Skin of body (tissue), 1 donor: ENCODE measurements at regions not wholly inside any gene's neighbourhood (a gene's known extent, or its start where the extent isn't known, plus 50 kb on each side); places are given as distances from the start of the nearest gene placed in this dataset.

Source experiments
- DNase-seq: peaks from one replicate; lab custom pipeline; 2025; lab: John Stamatoyannopoulos, UW

DNA sequence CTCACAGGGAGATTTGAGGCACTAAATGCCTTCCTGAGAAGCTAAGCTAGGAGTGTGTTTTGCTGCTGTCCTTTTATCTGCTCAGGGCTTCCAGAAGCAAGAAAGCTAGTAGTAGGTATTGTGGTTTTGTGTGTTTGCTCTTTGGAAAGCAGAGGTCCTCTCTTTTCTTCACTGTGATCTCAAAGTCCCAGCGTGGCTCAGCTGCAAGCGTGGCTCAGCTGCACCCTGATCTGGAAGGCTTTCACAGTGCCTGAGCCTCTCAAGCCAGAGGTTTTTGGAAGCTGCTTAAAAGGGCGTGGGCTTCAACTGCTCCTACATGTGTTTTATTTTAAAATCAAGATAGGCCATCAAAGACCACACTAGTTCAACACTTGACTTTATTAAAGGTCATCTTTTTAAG is 337.4 kb upstream of the RGS6 start:
- DNase-seq = no peak

DNA sequence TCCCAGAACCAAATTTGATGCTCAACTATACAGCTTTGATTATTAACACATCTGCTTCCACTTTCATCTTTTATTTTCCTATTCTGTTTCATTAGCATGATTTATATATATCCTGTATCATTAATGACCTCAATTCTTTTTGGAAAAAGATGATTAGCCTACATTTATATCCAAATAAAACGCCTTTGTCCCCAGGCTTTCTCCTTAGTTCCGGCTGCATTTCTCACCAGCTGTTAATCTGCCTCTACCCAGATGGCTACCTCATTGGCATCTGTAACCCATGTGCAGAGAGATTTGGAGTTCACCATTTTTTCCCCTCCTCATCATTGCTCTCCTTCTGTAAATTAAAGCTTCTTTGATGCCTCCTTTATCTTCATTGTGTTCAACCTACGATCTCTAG is 336.8 kb upstream of the RGS6 start:
- DNase-seq = no peak

DNA sequence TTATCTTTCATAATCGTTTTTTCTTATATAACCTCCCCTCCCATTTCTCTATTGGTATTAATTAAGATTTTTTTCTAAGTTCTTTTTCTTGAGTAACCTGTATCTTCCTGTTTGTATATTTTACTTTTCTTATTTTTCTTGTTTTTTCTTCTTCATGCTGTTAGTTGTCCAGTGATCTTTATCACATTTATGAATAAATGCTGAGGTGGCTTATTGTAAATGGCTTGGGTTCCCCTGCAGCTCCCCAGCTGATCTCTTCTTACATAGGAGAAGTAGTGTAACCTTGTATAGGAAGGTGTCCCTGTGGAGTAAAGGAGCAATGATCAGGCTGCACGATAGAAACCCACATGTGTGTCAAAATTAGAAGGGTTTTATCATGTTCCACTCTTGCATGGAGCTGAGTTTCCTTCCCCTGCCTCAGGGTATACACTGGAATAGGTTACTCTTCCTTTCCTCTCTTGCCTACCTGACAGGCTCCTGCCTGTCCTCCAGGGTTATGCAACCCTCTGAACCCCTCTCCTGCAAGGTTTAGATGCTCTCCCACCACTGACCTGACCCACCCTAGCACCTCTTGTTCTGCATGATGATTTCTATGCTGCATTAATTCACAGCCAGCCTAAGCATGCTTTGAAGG is 334.8 kb upstream of the RGS6 start:
- no peak for DNase-seq

DNA sequence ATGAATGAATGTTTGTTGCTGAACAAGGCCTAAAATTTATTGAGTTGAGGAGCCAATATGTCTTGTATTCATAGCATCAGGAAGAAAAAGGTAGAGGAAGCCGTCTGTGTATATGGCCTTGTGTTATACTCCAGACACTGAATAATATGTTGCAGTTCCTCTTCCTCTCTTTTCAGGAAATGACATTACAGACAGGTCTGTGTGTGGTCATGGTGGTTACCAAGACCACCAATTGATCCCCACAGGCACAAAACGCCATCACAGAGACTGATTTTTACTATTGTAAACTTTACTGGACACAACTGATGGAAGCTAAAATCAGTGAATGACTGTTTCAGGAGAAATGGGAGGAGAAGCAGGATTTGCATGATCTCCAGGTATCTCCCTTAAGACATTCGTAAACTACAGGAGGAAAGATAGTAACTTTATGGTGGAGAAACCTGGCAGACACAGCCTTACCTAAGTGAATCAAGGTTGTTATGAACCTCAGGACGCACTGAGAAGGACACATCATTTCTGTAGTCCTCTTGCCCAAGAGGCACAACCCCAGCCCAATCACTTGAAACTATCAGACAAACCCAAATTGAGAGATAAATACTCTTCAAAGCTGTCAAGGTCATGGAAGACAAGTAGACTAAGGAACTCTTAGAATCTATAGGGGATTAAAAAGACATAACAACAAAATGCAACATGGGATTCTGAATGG is 334.1 kb upstream of the RGS6 start:
- DNase-seq = no peak

DNA sequence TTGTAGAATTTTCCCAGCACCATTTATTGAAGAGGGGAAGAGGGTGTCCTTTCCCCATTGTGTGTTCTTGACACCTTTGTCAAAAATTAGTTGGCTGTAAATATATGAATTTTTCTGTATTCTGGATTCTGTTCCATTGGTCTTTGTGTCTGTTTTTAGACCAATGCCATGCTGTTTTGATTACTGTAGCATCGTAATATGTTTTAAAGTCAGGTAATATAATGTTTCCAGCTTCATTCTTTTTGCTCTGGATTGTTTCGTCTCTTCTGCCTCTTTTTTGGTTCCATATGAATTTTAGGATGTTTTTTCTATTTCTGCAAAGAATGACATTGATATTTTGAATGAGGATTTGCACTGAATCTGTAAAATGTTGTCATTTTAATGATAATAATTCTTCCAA is 331.9 kb upstream of the RGS6 start:
- no peak for DNase-seq

DNA sequence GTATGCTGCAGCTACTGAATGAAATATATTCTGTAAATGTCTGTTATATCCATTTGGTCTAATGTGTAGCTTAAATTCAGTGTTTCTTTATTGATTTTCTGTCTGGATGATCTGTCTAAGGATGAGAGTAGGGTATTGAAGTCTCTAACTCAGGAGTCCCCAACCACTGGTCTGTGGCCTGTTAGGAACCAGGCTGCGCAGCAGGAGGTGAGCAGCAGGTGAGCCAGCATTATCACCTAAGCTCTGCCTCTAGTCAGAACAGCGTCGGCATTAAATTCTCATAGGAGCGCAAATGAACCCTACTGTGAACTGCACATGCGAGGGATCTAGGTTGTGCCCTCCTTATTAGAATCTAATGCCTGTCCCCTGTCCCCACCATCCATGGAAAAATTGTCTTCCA is 329.7 kb upstream of the RGS6 start:
- no peak for DNase-seq

DNA sequence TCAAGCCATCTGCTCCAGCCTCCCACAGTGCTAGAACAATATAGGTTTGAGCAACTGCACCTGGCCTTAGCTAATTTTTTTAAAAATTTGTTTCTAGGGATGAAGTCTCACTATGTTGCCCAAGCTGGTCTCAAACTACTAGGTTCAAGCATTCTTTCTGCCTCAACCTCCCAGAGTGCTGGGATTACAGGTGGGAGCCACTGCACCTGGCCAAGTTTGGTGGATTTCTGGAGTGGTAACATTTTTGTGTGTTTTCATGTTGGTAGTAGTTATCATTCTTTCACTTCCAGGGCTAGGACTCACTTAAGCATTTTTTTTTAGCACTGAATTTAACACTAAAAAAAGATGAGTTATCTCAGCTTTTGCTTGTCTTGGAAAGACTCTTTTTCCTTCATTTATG is 328.0 kb upstream of the RGS6 start:
- no peak for DNase-seq

DNA sequence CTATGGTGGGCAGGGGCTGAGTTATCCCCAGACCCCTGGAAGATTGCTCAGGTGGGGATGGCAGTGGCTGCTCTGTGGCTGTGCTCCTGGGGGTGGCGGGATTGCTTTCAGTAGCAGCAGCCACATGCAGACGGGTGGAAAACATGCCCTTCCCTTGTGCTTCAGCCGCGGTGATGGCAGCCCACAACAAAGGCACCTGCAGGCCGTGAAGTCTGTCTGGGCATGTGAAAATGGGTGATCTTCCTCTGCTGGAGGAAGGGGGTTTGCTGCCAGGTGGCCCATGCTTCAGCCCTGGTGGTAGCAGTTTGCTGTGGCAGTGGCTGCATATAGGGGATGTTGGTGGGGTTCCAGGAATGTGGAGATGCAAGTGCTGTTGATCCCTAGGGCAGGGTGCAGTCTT is 326.2 kb upstream of the RGS6 start:
- DNase-seq = no peak

DNA sequence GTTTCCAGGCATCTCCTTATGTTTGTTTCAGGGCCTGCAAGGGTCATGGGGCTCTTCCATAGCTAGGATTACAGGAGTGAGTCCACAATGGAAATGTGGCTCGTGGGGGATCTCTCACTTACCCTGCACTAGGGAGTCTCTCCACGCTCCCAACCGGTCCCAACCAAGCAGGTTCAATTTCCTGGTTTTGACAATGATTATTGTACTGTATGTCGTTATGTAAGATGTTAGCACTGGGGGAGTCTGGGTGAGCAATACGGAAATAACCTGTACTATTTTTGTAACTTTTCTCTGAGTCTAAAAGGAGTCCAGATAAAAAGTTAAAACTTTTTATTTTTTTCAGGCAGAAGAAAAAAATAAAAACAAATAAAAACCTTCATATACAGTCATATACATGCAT is 325.7 kb upstream of the RGS6 start:
- DNase-seq = no peak

DNA sequence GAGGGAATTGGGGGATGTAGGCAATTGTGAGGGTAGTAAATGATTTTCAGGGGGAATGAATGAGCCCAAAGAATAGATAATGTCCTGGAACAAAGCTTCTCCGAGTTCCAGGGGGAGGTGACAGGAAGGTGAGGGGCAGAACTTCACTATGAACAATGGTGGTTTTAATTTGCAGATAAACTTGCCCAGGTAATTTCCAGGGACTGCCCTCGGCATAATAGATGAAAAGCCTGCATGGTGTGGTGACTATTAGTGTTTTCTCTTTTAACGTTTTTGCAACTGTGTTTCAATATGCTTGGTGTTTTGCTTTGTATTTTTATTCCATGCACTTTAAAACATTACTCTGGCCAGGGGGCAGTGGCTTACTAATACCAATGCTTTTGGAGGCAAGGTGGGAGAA is 325.2 kb upstream of the RGS6 start:
- no peak for DNase-seq

DNA sequence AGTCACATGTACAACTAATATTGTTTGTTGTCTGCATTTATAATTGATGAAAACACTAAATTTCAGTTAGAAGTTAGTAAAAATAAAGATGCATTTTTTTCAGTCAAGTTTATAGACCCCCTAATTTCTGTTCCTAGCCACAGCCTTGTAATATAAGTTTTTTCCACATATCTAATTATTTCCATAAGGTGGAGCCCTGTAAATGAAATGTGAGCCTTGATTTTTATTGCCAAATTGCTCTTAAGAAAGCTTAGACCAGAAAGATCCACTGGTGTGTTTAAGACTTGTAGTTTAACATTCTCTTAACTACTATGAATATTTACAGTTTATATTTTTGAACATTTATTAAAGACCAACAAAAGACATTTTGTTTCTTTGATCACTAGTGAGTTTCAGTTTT is 322.1 kb upstream of the RGS6 start:
- peak; percentile 54 for DNase-seq

DNA sequence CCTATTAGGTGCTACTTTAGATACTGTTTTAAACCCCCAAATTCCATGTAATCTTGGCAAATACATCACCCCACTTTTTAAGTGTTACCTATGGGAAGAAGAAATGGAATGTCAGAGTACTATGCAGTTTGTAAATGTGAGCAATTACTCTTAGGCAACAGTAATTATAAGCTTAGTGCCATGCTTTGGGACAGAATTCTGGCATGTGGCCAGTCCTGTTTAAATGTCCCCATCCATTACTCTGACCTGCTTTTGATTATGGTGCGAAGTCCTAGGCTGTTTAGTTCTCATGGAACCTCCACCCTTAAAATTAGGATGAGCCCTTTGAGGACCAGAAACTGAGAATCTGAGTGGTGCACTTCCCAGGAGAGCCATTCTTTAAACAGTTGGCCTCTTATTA is 321.4 kb upstream of the RGS6 start:
- no peak for DNase-seq

DNA sequence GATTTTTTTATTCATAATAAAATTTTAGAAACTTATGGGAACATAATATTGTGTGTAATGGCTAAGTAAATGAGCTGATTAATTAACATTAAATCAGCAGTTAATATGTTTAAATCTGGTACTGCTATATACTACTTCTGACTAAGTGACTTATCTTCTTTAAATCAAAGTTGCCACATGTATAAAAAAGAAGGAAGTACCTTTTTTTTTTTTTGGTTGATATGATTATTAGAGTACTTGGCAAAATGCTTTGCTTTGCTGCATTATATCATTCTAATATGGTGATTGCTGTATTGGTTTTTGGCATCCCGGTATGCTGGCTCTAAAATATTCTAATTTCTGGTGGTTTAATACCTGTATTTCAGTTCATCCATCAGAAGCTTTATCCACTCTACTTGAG is 319.1 kb upstream of the RGS6 start:
- DNase-seq = no peak

DNA sequence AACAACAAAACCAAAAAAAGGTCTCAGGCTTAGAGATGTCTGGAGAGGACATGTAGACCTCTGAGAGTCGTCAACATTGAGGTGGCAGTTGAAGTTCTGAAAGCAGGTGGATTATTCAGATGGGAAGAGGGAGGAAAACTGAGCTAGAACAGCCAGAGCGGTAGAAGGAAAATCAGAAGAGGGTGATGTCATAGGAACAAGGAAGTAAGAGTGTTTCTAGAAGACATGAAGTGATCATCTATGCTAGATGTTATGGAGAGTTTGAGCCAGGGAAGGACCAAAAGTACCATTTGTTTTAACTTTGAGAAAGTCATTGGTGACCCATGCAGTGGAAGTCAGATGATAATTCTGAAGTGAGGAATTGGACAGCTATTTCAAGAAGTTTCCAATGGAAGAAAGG is 316.2 kb upstream of the RGS6 start:
- DNase-seq = no peak

DNA sequence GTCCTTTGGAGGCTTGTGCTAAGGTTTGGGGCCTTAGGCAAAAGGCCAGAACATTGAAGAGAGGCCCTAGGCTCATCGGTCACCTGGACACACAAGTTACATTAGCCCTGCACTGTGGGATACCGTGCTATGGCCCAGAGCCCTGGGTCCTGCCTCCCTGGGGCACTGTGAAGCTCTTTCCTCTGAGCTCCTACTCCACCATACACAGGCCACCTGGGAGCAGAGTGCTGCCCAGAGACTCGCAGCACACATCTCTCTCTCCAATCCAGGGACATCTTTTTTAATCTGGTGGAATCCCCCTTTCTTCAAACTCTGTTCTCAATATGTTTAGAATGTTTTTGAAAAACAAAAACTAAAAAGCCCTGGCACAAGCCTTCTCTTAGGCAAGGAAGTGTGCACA is 314.2 kb upstream of the RGS6 start:
- DNase-seq = no peak

DNA sequence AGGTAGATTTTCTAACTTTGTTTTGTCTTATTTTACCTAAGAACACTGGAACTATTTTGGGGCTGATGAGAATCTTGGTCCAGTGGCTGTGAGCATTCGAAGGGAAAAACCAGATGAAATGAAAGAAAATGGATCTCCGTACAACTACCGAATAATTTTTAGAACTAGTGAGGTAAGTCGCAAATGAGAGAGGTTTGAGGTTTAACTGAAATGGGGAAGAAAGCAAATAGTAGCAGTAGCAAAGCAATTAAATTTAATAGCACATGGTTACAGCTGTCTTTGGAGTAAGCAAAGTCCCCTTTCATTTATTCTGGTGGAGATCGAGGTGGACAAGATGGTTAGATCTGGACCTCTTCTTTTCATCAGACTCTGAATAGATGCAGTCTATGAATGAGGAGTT is 313.5 kb upstream of the RGS6 start:
- DNase-seq = no peak

DNA sequence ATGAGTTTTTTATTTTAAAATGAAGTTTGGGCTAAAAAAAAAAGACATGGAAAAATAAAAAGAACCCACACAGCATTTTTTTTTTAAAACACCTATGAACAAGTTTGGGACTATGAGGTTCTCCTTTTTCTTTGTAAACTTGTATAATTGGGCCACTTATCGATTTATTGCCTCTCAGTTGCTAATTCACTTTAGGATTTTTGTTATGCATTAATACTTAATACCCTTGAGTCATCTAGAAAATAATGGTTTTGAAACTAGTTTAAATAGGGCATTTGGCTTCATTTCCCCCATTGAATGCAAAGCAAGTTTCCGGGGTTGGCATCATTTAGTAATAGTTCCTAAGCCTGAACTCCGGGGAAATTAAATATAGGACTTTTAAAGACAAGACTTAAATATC is 312.8 kb upstream of the RGS6 start:
- no peak for DNase-seq

DNA sequence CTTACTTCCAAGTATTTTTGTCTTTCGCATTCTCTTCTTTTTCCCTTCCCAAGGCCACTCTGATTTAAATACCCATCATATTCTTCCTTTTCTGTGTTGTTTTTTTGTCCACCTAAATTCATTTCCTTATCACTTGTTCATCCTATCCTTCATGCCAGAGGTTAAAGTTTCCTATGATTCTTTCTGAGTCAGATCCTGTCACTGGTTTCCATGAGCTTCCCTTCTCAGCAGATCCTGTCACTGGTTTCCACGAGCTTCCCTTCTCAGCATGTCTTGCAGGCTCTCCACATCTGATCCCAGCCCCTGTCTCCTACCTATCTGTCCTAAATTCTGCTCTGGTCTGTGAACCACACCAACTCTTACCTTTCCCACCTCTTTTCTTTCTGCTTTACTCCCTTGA is 311.8 kb upstream of the RGS6 start:
- DNase-seq = no peak

DNA sequence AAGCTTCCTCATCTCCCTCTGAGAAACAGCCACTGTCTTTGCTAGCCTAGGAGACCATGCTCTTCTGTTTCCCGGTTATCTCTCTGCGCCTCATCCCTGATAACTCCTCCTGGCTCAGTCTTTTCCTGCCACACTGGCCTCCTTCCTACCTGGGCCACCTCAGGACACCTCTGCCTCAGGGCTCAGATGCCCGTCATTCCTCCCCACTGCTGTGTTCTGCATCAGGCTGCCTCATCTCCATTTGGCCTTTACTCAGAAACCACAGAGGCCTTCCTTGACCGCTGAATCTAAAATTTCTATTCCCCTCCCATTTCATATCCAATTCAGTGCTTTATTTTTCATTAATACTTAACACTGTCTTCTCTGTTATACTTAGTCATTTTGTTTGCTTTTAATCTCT is 311.0 kb upstream of the RGS6 start:
- no peak for DNase-seq

DNA sequence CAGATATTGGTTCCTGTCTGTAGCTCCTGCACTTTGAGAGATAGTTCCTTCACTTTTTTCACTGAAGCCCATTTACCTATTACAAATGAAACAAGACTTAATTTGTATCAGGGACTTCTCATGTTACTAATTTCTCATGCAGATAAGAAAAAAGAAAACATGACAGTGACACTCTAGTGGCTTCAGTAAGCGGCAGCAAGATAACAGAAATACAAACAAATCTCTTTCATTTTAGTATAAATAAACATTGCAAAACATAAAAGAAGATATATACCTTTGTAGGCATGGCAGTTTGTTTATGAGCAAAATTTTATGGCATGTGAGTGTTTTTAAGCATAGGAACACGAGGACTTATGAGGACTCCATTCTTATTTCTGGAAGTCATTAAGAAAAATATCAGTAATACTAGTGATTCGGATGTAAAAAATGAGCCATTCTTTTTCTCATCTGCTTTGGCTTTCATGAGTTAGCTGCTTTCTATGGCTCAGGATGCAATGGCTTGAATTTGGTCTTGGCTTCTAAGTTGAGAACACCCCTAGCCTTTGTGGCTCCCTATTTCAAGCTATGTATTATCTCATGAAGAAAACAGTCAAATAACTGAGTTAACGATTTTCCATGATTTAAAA is 310.1 kb upstream of the RGS6 start:
- no peak for DNase-seq

DNA sequence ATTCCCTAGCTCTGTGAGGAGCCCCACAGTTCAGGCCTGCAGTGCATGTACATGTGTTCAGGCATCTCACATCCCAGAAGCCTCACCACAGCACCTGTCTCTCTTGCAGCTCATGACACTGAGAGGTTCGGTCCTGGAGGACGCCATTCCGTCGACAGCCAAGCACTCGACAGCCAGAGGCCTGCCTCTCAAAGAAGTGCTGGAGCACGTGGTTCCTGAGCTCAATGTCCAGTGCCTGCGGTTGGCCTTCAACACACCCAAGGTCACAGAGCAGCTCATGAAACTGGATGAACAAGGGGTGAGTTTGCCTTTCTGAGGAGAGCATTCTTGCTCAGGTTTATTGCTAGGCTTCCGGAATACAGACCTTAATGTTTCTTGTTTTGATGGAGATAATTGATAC is 308.3 kb upstream of the RGS6 start:
- DNase-seq = no peak

DNA sequence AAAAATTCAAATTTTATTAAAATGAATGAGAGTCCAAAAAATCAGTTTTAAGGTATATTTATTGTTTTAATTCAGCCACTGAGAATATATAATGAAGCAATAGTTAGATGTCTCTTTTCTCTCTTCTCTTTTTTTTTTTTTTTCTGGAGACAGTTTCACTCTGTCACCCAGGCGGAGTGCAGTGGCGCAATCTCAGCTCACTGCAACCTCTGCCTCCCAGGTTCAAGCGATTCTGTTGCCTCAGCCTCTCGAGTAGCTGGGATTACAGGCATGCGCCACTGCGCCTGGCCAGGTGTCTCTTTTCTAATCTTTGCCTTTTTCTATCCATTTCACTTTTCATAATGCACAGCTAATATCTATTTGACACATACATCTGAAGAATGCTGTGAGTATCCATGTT is 307.1 kb upstream of the RGS6 start:
- DNase-seq = no peak
